Activated T-helper 17 cell treated with anti-CD3 and anti-CD28 coated beads, Interleukin-2, amount 50 U/mL, for 72 hours (primary cell): ENCODE measurements at regions not wholly inside any gene's neighbourhood (a gene's known extent, or its start where the extent isn't known, plus 50 kb on each side); places are given as distances from the start of the nearest gene placed in this dataset.

Experiments
- ATAC-seq: fragments of 150-1000 bp; cut with Tn5 transposase; replicated peaks from 2 replicates; pipeline ENCODE4 v1.10.0; 2021; ENCODE audit warnings: mild to moderate bottlenecking, moderate library complexity
- H3K27ac Mint-ChIP-seq: one replicate; pipeline ENCODE4 v1.8.0; 2022; ENCODE audit warnings: mixed read lengths
- H3K27me3 Mint-ChIP-seq: one replicate; pipeline ENCODE4 v1.8.0; 2022; ENCODE audit warnings: mixed read lengths
- H3K36me3 Mint-ChIP-seq: one replicate; pipeline ENCODE4 v1.8.0; 2022; ENCODE audit warnings: low read depth, mild to moderate bottlenecking, mixed read lengths
- H3K4me1 Mint-ChIP-seq: one replicate; pipeline ENCODE4 v1.8.0; 2022; ENCODE audit warnings: mixed read lengths
- H3K4me3 Mint-ChIP-seq: one replicate; pipeline ENCODE4 v1.8.0; 2022; ENCODE audit warnings: mild to moderate bottlenecking, mixed read lengths
- H3K9me3 Mint-ChIP-seq: one replicate; pipeline ENCODE4 v1.8.0; 2022; ENCODE audit warnings: mixed read lengths

GRCh38 chr4:1475277-1476139 lies 69.3 kb upstream of the NKX1-1 start:
- Mint-ChIP-seq H3K36me3 (no peaks in the 10 kb centered on the region), H3K27ac (no peak overlapping the region), H3K4me1 (no peaks in the 10 kb centered on the region), H3K27me3 (peaks cover 14% of the 10 kb centered on the region), H3K9me3 (peaks cover 4% of the 10 kb centered on the region), H3K4me3 (no peak overlapping the region)
- no peak for ATAC-seq

GRCh38 chr4:1474126-1475090 lies 68.2 kb upstream of the NKX1-1 start:
- H3K4me3 Mint-ChIP-seq: no peak overlapping the region
- no peak overlapping the region for H3K27ac Mint-ChIP-seq
- peaks cover 11% of the 10 kb centered on the region for H3K27me3 Mint-ChIP-seq

GRCh38 chr4:1473718-1474117 lies 67.5 kb upstream of the NKX1-1 start:
- no peak overlapping the region for H3K4me3 Mint-ChIP-seq
- no peaks in the 10 kb centered on the region for H3K9me3 Mint-ChIP-seq
- no peak for ATAC-seq
- no peak overlapping the region for H3K27ac Mint-ChIP-seq
- no peaks in the 10 kb centered on the region for H3K4me1 Mint-ChIP-seq
- H3K36me3 Mint-ChIP-seq: no peaks in the 10 kb centered on the region
- H3K27me3 Mint-ChIP-seq: peaks cover 10% of the 10 kb centered on the region

More at GRCh38 chr4:1474126-1475090, 68.2 kb upstream of the NKX1-1 start:
- Mint-ChIP-seq H3K9me3 (peaks cover 1% of the 10 kb centered on the region), H3K36me3 (no peaks in the 10 kb centered on the region), H3K4me1 (no peaks in the 10 kb centered on the region)
- no peak for ATAC-seq

- Mint-ChIP-seq H3K36me3 (no peaks in the 10 kb centered on the region), H3K4me3 (no peak overlapping the region), H3K27ac (no peak overlapping the region), H3K4me1 (no peaks in the 10 kb centered on the region), H3K27me3 (peaks cover 10% of the 10 kb centered on the region), H3K9me3 (peaks cover 5% of the 10 kb centered on the region)
- ATAC-seq: no peak
Measured at GRCh38 chr4:1472911-1473518, 66.8 kb upstream of the NKX1-1 start.

GRCh38 chr4:1472148-1472797 lies 66.0 kb upstream of the NKX1-1 start:
- Mint-ChIP-seq H3K9me3 (peaks cover 12% of the 10 kb centered on the region), H3K36me3 (no peaks in the 10 kb centered on the region), H3K4me3 (no peak overlapping the region), H3K4me1 (no peaks in the 10 kb centered on the region), H3K27me3 (peaks cover 13% of the 10 kb centered on the region), H3K27ac (no peak overlapping the region)
- no peak for ATAC-seq

- Mint-ChIP-seq H3K27ac (no peak overlapping the region), H3K4me1 (no peaks in the 10 kb centered on the region), H3K4me3 (no peak overlapping the region), H3K36me3 (no peaks in the 10 kb centered on the region), H3K9me3 (peaks cover 12% of the 10 kb centered on the region), H3K27me3 (peaks cover 13% of the 10 kb centered on the region)
- no peak for ATAC-seq
Measured at GRCh38 chr4:1471443-1472147, 65.4 kb upstream of the NKX1-1 start.

GRCh38 chr4:1470816-1471442 lies 64.7 kb upstream of the NKX1-1 start:
- H3K36me3 Mint-ChIP-seq: no peaks in the 10 kb centered on the region
- no peak overlapping the region for H3K4me3 Mint-ChIP-seq
- no peak overlapping the region for H3K27ac Mint-ChIP-seq
- no peaks in the 10 kb centered on the region for H3K4me1 Mint-ChIP-seq
- peaks cover 12% of the 10 kb centered on the region for H3K9me3 Mint-ChIP-seq
- ATAC-seq: no peak
- H3K27me3 Mint-ChIP-seq: peaks cover 13% of the 10 kb centered on the region

GRCh38 chr4:1470393-1470670 lies 64.1 kb upstream of the NKX1-1 start:
- Mint-ChIP-seq H3K4me1 (no peaks in the 10 kb centered on the region), H3K4me3 (no peak overlapping the region), H3K27me3 (peaks cover 9% of the 10 kb centered on the region), H3K9me3 (peaks cover 12% of the 10 kb centered on the region), H3K27ac (no peak overlapping the region), H3K36me3 (no peaks in the 10 kb centered on the region)
- ATAC-seq: no peak

- peaks cover 12% of the 10 kb centered on the region for H3K9me3 Mint-ChIP-seq
- H3K36me3 Mint-ChIP-seq: no peaks in the 10 kb centered on the region
- H3K4me1 Mint-ChIP-seq: no peaks in the 10 kb centered on the region
- H3K27me3 Mint-ChIP-seq: peaks cover 8% of the 10 kb centered on the region
- no peak for ATAC-seq
- no peak overlapping the region for H3K4me3 Mint-ChIP-seq
- H3K27ac Mint-ChIP-seq: no peak overlapping the region
Measured at GRCh38 chr4:1469607-1470392, 63.6 kb upstream of the NKX1-1 start.

GRCh38 chr4:1469043-1469442 lies 62.8 kb upstream of the NKX1-1 start:
- Mint-ChIP-seq H3K4me3 (no peak overlapping the region), H3K27me3 (peaks cover 3% of the 10 kb centered on the region), H3K4me1 (no peaks in the 10 kb centered on the region), H3K9me3 (peaks cover 12% of the 10 kb centered on the region), H3K27ac (no peak overlapping the region), H3K36me3 (no peaks in the 10 kb centered on the region)
- ATAC-seq: no peak

GRCh38 chr4:1467581-1468458 lies 61.6 kb upstream of the NKX1-1 start:
- Mint-ChIP-seq H3K36me3 (no peaks in the 10 kb centered on the region), H3K4me1 (no peaks in the 10 kb centered on the region), H3K4me3 (no peak overlapping the region), H3K27me3 (peaks cover 6% of the 10 kb centered on the region), H3K9me3 (peaks cover 12% of the 10 kb centered on the region), H3K27ac (no peak overlapping the region)
- ATAC-seq: no peak

- Mint-ChIP-seq H3K4me1 (no peaks in the 10 kb centered on the region), H3K27me3 (peaks cover 6% of the 10 kb centered on the region), H3K36me3 (no peaks in the 10 kb centered on the region), H3K27ac (no peak overlapping the region), H3K4me3 (no peak overlapping the region), H3K9me3 (peaks cover 12% of the 10 kb centered on the region)
- no peak for ATAC-seq
Measured at GRCh38 chr4:1466863-1467165, 60.6 kb upstream of the NKX1-1 start.
